ENCODE measurements at regions not wholly inside any gene's neighbourhood (a gene's known extent, or its start where the extent isn't known, plus 50 kb on each side); places are given as distances from the start of the nearest gene placed in this dataset.

GRCh38 chr3:193148688-193149473, 92.1 kb upstream of the PLAAT1 start:
- TF ChIP-seq YY1 (IDR thresholded peaks at IDR 0.05; ENCODE audit: insufficient read depth, insufficient read length) = no peak
- TF ChIP-seq SUZ12 (IDR thresholded peaks at IDR 0.05; ENCODE audit: extremely low read depth, insufficient read depth, insufficient read length) = no peak

Measured in NT2/D1 (cell line).